HFFc6 (cell line): ENCODE measurements at regions not wholly inside any gene's neighbourhood (a gene's known extent, or its start where the extent isn't known, plus 50 kb on each side); places are given as distances from the start of the nearest gene placed in this dataset.

Experiments used
- DNase-seq: peaks from one replicate; pipeline ENCODE4 v3.0.0-alpha.2; 2018
- H3K27ac Mint-ChIP-seq: 2 replicates; pipeline ENCODE4 v1.8.0; 2020; ENCODE audit warnings: mild to moderate bottlenecking, mixed read lengths
- H3K27me3 Mint-ChIP-seq: 2 replicates; pipeline ENCODE4 v1.8.0; 2021; ENCODE audit warnings: mild to moderate bottlenecking, moderate library complexity, mixed read lengths; ENCODE audit not compliant: insufficient read depth
- H3K36me3 Mint-ChIP-seq: 2 replicates; pipeline ENCODE4 v1.8.0; 2021; ENCODE audit warnings: low read depth, mixed read lengths
- H3K4me1 Mint-ChIP-seq: 2 replicates; pipeline ENCODE4 v1.8.0; 2020; ENCODE audit warnings: low read depth, mixed read lengths
- H3K4me3 Mint-ChIP-seq: 2 replicates; pipeline ENCODE4 v1.8.0; 2020; ENCODE audit warnings: mild to moderate bottlenecking, moderate library complexity, mixed read lengths
- H3K9me3 Mint-ChIP-seq: 2 replicates; pipeline ENCODE4 v1.8.0; 2020; ENCODE audit warnings: mild to moderate bottlenecking, mixed read lengths
- CTCF ChIP-seq: fragments of 200-600 bp; sonication (generic); IDR thresholded peaks from 2 replicates; pipeline ENCODE4 v1.5.0; 2021; ENCODE audit warnings: antibody characterized with exemption, mild to moderate bottlenecking

GRCh38 chr6:14626556-14626955 is 509.0 kb downstream of the CD83 start:
- Mint-ChIP-seq H3K4me3 (no peak overlapping the region), H3K9me3 (no peaks in the 10 kb centered on the region), H3K36me3 (no peaks in the 10 kb centered on the region), H3K27ac (no peak overlapping the region), H3K27me3 (peaks cover 20% of the 10 kb centered on the region), H3K4me1 (no peaks in the 10 kb centered on the region)
- no peak for DNase-seq
- no peak for TF ChIP-seq CTCF

- Mint-ChIP-seq H3K4me1 (no peaks in the 10 kb centered on the region), H3K4me3 (no peak overlapping the region), H3K27me3 (peaks cover 16% of the 10 kb centered on the region), H3K36me3 (no peaks in the 10 kb centered on the region), H3K27ac (no peak overlapping the region), H3K9me3 (no peaks in the 10 kb centered on the region)
- no peak for DNase-seq
- no peak for TF ChIP-seq CTCF
These were observed 512.4 kb downstream of the CD83 start for GRCh38 chr6:14630016-14630415.

GRCh38 chr6:14633479-14633878 is 515.9 kb downstream of the CD83 start:
- no peak overlapping the region for H3K27ac Mint-ChIP-seq
- DNase-seq = no peak
- no peaks in the 10 kb centered on the region for H3K9me3 Mint-ChIP-seq
- no peak for TF ChIP-seq CTCF
- H3K4me1 Mint-ChIP-seq = peaks cover under 1% of the 10 kb centered on the region
- no peaks in the 10 kb centered on the region for H3K36me3 Mint-ChIP-seq
- H3K4me3 Mint-ChIP-seq = no peak overlapping the region
- peaks cover 7% of the 10 kb centered on the region for H3K27me3 Mint-ChIP-seq

- Mint-ChIP-seq H3K27me3 (peaks cover 11% of the 10 kb centered on the region), H3K27ac (no peak overlapping the region), H3K36me3 (no peaks in the 10 kb centered on the region), H3K4me1 (peaks cover 7% of the 10 kb centered on the region), H3K4me3 (no peak overlapping the region), H3K9me3 (no peaks in the 10 kb centered on the region)
- no peak for DNase-seq
- no peak for TF ChIP-seq CTCF
These were observed 516.5 kb downstream of the CD83 start for GRCh38 chr6:14634072-14634471.

- TF ChIP-seq CTCF = no peak
- Mint-ChIP-seq H3K9me3 (no peaks in the 10 kb centered on the region), H3K27me3 (peaks cover 14% of the 10 kb centered on the region), H3K4me3 (no peak overlapping the region), H3K27ac (no peak overlapping the region), H3K4me1 (peaks cover 13% of the 10 kb centered on the region), H3K36me3 (no peaks in the 10 kb centered on the region)
- DNase-seq = no peak
These were observed 517.6 kb downstream of the CD83 start for GRCh38 chr6:14635195-14635594.
